HK-2 (cell line): ENCODE measurements at regions not wholly inside any gene's neighbourhood (a gene's known extent, or its start where the extent isn't known, plus 50 kb on each side); places are given as distances from the start of the nearest gene placed in this dataset.
"Not testable (repeated sequence)": the region's sequence is repeated elsewhere in the genome, so short reads cannot be mapped to it uniquely, and the experiment has no call there.

Source experiments
- DNase-seq: peaks from one replicate; pipeline ENCODE4 v3.0.0-alpha.2; 2018; ENCODE audit not compliant: unreplicated experiment

DNA sequence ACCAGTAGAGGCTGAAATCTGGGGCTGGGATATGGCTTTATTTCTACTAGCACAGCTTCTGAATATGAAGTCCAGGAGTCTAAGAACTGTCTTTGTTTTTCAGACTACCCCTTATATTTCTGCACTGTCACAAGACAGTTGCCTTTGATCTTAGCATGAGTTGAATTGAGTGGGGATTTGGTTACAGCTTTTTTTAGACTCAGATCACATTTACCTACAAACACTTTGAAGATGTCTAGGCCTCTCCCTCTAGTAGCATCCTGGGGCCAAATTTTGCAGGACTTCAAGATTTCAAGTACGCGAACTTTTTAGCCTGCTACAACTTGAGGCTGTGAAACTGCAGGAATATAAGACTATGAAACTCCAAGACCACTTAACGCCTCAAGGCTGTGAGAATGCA lies 240.2 kb downstream of the NEBL start:
- DNase-seq: no peak

DNA sequence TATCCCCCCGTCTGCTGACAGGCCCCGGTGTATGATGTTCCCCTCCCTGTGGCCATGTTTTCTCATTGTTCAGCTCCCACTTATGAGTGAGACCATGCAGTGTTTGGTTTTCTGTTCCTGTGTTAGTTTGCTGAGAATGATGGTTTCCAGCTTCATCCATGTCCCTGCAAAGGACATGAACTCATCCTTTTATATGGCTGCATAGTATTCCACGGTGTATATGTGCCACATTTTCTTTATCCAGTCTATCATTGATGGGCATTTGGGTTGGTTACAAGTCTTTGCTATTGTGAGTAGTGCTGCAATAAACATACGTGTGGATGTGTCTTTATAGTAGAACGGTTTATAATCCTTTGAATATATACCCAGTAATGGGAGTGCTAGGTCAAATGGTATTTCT lies 244.7 kb downstream of the NEBL start:
- not testable (repeated sequence) for DNase-seq

DNA sequence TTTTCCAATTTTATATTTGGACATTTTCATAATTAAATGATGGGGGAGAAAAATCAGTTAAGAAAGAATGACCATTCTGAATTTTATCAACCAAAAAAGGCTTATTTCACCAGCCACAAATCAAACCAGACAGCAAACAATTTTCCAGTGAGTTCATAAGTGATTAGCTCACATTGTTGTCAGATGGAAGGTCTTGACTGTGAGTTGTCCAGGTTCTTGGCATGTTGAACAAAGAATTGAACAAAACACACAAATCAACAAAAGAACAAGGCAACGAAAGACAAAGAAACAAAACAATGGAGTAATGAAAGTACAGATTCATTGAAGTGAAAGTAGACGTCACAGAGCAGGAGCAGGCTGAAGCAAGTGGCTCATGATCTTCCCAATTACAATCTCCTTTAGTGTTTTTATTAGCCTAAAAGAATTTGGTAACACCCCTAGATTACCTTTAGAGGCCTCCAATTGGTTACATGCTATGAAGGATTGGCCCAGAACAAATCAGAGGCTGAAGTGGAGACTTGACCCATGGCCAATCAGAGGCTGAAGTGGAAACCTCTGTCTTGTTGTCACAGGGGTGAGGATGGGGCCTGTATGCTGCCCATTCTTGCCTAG lies 248.7 kb downstream of the NEBL start:
- no peak for DNase-seq

DNA sequence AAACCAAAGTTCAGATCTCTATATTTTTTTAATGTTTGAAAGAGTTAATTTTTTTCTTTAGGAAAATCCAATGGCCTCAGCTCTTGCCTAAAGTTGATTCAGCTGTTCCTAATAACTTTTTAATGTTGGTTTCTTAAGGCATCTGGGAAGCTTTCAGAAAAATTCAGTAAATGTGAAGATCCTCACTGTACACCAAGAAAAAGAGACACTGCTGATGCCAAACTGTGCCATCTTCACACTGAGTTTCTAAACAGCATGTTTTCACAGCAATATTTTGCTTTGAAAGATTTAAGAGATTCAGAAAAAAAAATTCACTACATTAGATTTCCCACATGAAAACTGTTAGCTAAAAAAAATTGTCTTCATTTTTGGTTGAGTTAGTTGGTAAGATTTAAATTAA lies 249.4 kb downstream of the NEBL start:
- DNase-seq: no peak

DNA sequence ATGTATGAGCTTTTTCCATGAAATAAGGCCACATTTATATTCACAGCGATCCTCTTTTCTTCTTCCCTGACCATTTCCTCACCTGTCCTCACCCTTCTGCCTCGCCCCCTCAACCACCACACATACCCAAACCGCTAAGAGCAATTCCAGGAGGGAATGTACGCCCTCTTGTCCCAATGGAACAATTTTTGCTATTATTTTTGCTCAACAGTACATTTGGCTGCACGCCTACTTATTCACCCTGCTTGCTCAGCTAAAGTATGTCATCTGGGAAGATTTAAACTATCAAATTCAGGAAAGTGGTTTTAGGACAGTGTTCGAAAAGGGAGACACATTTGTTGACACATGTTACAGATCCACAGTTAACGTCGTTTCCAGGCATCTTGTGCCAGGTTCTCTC lies 252.7 kb downstream of the NEBL start:
- DNase-seq: no peak

DNA sequence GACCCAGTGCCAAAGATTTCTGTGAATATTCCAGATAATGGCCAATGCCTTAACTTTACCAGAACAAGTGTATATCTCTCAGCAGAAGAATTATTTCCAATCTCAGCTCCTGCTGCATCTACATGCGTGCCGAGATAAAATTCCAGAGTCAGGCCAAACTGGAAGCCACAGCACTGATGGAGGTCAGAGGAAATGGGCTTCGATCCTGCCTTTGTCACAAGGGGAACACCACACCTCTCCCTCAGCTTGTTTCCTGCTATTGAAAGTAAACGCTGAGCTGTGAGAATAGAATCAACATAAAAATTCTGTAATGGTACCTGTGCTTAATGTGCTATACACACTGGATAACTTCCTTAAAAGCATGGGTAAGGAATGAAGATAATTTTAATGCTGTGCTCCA lies 255.5 kb downstream of the NEBL start:
- no peak for DNase-seq

DNA sequence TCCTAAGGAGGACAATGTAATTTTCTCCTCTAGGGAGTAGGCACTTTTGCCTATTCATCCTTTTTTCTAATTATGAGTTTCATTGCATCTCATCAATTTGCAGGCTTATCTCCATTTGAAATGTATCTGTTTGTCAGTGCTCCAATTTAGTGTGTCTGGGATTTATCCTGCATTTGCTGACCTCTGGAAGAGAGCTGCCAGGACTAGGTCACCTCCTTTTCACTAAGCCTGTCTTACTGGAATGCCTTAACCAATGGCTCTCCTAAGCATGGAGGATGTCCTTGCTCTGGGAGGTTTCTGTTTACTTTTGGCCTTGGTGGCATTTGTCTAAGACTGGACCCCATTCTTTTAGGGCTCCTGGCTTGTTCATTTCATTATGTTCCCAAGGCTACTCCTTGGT lies 261.5 kb downstream of the NEBL start:
- no peak for DNase-seq

DNA sequence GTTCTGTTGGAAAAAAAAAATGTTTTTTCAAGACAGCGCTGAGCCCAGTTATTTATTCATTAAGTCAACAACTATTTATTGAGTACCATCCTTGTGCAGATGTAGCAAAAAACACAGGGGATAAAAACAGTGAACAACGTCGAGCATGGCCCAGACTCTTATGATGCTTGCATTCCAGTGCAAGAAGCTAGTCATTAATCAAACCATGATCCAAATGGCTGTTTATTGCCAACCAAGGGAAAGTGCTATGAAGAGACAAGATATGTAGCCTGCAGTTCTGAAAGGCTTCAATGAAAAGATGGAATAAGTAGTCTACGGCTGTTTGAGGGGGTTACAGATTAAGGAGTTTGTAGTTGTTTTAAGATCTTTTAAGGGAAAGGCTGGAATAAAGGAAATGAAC lies 262.3 kb downstream of the NEBL start:
- DNase-seq: no peak

DNA sequence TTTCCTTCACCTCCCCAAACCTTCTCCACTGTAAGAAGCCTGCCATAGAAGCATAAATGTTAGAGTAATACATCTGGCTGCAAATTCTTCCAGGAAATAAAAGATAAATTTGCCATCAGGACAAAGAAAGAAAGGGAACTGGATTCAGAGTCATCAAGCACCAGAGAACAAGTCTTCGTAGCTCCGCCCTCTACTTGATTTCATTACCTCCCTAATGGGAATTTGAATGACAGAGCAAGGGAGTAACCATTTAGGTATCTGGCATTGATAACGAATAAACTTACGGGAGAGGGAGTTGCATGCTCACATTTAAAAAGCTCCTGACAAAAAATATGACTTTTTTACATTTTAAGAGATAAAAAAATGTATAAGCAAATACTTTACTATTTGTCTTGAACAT lies 263.4 kb downstream of the NEBL start:
- DNase-seq: no peak

DNA sequence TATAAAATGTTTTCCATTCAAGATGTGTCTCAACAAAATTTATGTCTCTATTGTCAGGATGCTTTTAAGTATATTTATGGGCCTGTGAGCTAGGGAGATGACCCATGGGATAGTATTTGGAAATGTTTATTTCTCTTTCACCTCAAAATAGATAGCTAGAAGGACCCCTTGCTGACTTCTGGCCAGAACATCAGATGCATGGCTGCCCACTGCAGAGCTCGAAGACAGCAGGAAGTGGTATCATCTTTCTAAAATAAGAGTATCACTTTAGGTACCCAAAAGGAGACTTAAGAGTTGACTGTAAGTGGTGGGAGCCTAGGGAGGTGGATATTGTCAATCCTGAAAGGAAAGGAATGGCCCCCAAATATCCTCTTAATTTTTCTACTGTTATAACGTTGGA lies 264.4 kb downstream of the NEBL start:
- DNase-seq: no peak

DNA sequence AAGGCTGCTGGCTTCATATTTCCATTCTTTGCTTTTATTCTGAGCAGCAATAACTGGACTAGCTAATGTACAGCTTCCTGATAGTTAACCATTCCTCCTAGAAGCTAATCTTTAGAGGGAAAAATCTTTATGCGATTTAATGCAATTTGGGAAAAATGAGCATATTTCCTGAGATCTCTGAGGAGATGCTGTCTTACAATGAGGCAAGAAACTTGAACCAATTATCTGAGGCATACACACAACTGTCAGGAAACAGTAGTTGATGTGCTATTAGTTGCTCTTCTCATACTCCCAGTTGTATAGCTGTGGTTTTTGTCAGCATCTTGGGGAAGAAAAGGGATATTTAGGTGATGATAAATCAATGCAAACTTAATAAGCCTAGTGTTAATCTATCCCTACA lies 265.9 kb downstream of the NEBL start:
- no peak for DNase-seq

DNA sequence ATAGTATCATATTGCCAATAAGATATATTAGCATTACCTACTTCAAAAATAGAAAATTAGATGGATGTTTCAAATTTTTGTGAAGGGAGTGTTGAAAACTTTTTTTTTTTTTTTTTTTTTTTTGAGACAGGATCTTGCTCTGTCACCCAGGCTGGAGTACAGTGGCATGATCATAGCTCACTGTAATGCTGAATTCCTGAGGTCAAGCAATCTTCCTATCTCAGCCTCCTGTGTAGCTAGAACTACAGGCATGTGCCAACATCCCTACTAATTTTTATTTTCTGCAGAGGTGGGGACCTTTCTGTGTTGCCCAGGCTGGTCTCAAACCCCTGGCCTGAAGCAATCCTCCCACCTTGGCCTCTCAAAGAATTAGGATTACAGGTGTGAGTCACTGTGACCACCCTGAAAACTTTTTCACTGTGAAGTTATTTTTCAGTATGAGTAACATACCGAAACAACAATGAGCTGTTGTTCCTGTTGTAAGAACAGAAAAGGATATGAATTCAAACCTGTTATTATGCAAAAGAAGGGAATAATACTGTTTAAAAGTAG lies 266.9 kb downstream of the NEBL start:
- DNase-seq: no peak

DNA sequence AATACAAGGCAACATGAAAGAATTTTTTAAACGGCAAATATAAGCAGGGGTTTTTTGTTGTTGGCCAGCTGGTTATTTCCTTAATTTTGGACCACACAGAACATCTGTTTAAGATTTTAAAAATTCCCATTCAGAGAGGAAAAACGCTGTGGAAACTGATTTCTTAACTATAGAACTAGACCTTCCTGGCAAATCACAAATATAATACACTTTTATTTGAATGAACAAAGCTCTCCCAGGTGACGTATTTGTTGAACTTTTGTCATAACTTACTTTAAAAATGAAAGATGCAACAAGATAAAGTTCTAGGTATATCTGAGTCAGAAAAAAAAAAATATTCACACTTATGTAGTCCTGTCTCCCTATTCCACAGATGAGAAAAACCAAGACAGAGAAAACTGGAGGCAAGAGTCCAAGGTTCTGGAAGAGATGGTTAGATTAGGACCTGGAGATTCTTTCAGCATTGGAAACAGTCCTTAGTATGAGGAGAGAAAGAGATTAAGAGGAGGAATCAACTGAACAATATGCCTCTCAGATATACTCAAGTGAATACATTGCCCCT lies 269.1 kb downstream of the NEBL start:
- DNase-seq: no peak

DNA sequence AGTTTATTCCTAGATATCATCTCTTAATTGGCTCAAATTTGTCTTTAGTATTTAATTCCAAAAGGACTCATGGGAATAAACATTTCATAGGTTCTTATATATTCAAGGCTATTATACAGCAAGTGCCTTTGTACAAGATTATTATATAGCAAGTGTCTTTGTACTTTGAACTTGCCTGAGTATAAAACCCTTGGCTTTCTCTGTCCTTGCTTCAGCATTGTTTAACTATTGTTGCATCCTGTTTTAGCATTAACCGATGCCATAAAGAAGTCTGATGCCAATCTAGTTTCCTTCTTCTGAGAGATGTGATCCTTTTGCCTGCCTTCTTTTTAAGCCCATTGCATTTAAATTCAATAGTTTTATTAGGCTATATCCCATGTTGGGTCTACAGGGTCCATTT lies 270.0 kb downstream of the NEBL start:
- DNase-seq: no peak

DNA sequence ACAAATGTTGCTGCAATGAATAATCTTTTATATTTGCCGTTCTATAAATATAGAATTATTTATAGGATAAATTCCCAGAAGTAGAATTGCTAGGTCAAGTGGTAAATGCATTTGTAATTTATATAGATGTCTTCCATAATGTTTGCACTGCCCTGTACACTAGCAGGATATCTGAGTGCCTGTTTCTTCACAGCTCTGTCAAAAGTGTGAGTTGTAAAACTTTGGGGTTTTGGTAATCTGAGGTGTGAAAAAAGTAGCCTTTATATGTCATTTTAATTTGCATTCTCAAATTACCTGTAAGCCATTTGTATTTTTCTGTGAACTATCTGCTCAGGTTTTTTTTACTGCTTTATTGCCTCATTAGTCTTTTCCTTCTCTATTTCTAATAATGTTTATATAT lies 271.2 kb downstream of the NEBL start:
- DNase-seq: no peak

DNA sequence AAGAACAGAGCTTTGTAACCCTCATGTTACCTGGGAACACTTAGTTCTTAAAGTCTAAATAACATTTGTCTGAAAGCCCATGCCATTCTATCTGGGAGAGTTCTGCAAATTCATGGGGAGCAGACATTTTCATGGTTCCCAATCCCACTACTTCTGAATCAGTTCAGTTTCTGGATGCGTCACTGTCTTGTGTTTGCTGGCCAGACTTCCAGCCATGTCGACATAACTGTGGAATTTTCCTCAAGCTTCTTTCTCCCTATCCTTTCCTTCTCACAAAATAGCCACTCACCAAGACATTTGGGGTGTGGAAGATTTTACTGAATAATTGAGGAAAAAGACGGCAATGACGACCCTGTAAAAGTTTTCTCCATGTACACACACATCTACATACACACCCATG lies 272.5 kb downstream of the NEBL start:
- DNase-seq: no peak

DNA sequence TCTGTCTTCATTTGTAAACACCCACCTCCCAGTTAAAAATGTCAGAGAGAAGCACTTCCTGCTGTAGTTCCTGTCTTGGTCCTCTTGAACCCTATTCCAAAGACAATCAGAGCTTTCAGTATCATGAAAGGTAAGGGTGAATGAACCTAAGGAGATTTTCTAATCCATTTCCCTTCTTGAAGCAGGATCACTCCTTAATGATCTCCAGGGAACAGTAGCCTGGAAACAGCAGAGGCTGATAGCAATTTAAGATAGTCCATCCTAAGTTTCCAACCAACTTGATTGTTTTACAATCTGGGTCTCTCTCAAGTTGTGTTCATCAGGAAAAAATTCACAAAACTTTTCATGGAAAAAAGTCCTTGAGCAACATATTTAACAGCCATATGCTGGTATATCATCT lies 273.6 kb downstream of the NEBL start:
- no peak for DNase-seq

DNA sequence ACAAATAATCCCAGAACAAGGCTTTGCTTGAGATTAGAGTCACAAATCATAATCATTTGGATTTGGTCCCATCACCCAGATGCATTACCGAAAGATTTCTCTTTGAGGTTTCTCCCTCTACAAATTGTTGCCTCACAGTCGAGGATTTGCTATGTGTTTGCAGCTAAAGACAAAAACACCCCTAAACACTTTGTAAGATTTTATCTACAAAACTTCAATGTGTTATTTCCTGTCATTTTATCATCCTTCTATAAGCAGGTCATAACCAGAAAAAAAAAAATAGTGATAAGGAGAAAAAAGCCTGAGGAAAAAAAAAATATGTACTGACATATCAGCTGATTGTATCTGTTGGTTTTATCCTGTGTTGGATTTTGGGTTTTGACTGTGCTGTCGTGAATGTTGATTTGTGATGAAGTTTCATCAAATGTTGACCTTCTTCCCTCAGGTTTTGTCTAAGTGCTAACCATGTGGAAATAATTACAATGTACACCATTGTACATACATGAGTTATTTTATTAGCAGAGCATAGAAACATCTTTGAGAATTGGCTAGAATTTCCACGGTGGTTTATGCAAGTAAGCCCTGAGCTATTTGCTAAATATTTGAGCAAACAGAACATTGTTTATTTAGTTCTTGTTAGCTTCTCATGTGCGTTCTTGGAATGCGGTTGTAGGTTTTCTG lies 274.4 kb downstream of the NEBL start:
- DNase-seq: no peak

DNA sequence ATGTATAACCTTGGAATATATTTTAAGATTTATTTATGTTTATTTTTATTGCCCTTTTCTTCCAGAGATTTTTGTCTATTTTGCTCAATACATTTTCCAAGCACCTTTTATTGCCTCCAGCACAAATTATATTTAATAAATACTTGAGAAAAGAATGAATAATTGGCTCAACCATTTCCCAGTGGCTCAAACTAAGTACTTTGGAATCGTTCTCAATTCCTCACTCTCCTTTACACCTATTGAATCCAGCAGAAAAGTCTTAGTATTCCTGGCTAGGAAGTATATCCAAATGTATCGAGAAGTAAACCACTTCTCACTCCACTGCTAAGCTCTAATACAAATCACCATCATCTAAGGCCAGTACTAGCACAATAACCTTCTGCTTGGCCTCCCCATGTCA lies 276.1 kb downstream of the NEBL start:
- no peak for DNase-seq

DNA sequence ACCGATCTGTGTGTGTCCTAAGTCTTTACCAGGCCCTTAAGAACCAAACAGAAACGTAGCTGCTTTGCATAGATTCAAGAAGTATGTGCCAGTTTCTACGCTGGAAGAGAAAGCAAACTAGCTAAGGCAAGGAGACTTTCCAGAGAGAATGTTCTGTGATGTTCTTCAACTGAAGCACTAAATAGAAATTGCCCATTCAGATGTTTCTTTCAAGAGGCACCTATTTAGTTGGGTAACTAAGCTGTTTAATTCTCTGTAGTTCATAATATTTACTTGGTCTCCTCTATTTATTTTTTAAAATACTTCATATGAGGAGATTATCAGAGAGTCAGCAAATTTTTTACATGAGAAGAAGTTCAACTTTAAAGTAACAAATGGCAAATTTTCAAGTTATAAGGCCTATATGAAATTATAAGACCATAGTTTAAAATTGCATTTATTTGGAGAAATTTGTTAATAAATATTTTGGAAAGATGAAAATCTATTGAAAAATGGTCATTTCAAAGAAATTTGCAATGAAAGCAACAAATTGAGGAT lies 279.0 kb downstream of the NEBL start:
- no peak for DNase-seq

DNA sequence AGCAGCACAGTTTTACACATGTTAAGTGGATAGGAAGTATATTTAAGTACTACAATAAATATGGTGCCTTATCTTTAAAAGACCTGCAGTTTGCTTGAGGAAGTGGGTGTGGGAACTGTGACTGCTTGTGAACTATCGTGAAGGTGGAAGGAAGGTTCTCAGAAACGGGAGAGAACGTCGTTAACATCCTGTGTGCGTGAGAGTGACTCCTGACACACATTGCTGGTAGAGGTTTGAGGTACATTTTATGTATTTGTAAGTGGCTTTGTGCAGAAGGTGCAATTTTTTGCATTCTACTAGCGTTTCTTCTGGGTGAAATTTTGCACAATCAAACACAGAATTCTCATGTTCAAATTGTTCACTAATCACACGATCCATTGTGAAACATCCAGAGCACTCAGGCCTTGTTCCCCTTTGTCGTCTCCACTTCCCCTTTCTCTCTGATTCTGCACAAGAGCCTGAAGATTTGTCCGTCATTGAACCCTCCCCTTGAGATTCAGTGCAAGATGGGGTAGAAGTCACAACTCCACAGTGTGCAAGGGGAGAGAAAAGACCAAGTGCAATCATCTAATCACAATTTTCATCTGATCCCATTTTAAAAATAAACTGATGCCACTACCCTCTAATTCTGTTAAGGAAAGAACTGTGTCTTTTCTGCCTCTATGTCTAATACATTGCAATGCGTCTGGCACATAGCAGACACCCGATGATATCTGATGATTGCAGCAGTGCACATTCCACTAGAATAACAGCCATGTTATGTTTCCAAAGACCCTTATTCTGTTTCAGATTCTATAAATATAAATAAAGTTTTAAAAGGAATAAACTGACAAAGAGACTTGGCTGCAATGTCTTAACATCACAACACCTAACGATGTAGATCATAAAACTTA lies 279.9 kb downstream of the NEBL start:
- DNase-seq: no peak

DNA sequence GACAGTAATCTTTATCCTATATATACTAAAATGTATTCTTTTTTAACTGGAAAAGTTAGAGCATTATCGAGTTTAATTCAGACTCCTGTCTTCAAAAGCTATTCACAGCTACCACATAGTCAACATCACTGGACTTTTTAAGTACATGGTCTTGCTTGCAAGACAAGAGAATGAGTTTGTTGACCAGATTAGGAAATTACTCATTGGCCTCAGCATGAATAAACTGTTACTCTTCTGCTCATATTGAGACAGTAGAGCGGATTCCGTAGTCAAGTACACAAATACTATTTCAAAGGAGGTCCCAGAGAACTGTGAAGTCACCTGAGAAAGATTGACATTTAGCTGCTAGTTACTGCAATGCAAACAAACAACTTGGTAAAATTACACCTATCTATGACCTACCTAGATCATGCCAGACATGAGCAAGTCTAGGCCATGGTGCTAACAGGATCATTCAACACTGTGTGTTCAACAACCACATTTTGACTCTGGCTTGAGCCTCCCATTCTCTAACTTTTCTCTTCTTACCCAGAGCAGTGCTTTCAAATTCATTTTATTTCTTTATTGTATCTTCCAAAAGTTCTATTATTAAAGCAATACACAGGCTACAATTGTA lies 280.9 kb downstream of the NEBL start:
- no peak for DNase-seq
